ENCODE measurements at regions not wholly inside any gene's neighbourhood (a gene's known extent, or its start where the extent isn't known, plus 50 kb on each side); places are given as distances from the start of the nearest gene placed in this dataset.

DNA sequence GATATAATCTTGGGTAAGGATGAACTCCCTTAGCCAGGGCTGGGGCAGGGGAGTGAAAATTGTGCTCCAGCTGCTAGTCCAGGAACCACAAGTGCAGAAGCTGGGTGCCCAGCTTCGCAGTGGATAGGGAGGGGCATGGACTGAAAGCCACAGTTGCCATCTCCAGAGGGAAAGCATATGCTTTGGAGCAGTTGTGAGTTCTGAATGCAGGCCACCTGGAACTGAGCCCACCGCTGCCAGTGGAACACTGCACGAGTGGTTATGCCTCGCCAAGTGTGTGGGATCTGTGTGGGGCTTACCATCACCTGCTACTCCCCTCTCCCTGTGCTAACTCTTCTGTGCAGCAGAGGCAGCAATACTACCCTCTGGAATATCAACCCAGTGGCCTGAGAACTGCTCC, 158.4 kb upstream of the DPT start:
- Mint-ChIP-seq H3K36me3 (ENCODE audit: low read depth) (no peaks in the 10 kb centered on the region), H3K9me3 (no peaks in the 10 kb centered on the region), H3K4me3 (no peak overlapping the region), H3K4me1 (ENCODE audit: low read depth) (no peaks in the 10 kb centered on the region), H3K27me3 (no peaks in the 10 kb centered on the region), H3K27ac (no peak overlapping the region)
- no peaks in the 10 kb centered on the region for H3K9me3 ChIP-seq (ENCODE audit: control insufficient read depth in 1 of 2, insufficient read depth in 1 of 2, low read length in 2 of 2)
- H3K27me3 ChIP-seq (ENCODE audit: control insufficient read depth in 1 of 2, insufficient read depth in 2 of 2, low read length in 2 of 2), result peaks cover 0 to 5% of the 10 kb centered on the region in 2 experiments
- no peak overlapping the region for H3K27ac ChIP-seq (ENCODE audit: low read depth in 1 of 2, low read length in 2 of 2)
- ChIA-PET POLR2A (no interaction called here), CTCF (no interaction called here)
- H3K36me3 ChIP-seq (ENCODE audit: insufficient read depth, low read length), result no peaks in the 10 kb centered on the region
- H3K4me1 ChIP-seq (ENCODE audit: insufficient read depth, low read length), result no peaks in the 10 kb centered on the region
- no peak overlapping the region for H3K4me3 ChIP-seq (ENCODE audit: low read length)
- no peak for ATAC-seq (ENCODE audit: poor library complexity)
- DNase-seq, result no peak
- TF ChIP-seq, protein P1, sequence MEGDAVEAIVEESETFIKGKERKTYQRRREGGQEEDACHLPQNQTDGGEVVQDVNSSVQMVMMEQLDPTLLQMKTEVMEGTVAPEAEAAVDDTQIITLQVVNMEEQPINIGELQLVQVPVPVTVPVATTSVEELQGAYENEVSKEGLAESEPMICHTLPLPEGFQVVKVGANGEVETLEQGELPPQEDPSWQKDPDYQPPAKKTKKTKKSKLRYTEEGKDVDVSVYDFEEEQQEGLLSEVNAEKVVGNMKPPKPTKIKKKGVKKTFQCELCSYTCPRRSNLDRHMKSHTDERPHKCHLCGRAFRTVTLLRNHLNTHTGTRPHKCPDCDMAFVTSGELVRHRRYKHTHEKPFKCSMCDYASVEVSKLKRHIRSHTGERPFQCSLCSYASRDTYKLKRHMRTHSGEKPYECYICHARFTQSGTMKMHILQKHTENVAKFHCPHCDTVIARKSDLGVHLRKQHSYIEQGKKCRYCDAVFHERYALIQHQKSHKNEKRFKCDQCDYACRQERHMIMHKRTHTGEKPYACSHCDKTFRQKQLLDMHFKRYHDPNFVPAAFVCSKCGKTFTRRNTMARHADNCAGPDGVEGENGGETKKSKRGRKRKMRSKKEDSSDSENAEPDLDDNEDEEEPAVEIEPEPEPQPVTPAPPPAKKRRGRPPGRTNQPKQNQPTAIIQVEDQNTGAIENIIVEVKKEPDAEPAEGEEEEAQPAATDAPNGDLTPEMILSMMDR (IDR thresholded peaks at IDR 0.05), result no peak
- intact Hi-C loops (cut with DNase I, micrococcal nuclease), result no loop called here

DNA sequence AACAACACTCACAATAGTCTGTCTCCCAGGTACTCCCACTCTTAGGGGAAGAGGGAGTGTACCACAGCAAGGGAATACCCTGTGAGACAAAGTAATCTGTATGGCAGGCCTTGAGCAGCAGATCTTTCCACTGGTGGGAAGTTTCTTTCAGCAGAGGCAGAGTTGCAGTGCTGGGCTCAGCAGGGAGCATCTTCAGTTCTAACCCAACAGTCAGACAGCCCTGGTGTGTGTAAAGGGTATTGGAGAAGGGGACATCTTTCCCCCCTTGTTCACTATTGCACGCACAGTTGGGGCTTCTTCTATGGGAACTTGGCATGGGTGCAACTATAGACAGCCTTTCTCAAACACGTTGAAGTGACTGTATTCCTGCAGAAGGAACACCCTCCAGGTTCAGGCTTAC, 159.4 kb upstream of the DPT start:
- no peaks in the 10 kb centered on the region for H3K4me1 Mint-ChIP-seq (ENCODE audit: low read depth)
- H3K36me3 Mint-ChIP-seq (ENCODE audit: low read depth), result no peaks in the 10 kb centered on the region
- no peak for DNase-seq
- H3K27me3 ChIP-seq (ENCODE audit: control insufficient read depth in 1 of 2, insufficient read depth in 2 of 2, low read length in 2 of 2), result peaks cover 0 to 5% of the 10 kb centered on the region in 2 experiments
- no peak overlapping the region for H3K27ac ChIP-seq (ENCODE audit: low read depth in 1 of 2, low read length in 2 of 2)
- H3K27me3 Mint-ChIP-seq, result no peaks in the 10 kb centered on the region
- ChIA-PET POLR2A (no interaction called here), CTCF (no interaction called here)
- no peak overlapping the region for H3K4me3 ChIP-seq (ENCODE audit: low read length)
- no peaks in the 10 kb centered on the region for H3K9me3 Mint-ChIP-seq
- no peaks in the 10 kb centered on the region for H3K36me3 ChIP-seq (ENCODE audit: insufficient read depth, low read length)
- intact Hi-C loops (cut with DNase I, micrococcal nuclease), result no loop called here
- no peak for ATAC-seq (ENCODE audit: poor library complexity)
- H3K27ac Mint-ChIP-seq, result no peak overlapping the region
- no peaks in the 10 kb centered on the region for H3K4me1 ChIP-seq (ENCODE audit: insufficient read depth, low read length)
- H3K4me3 Mint-ChIP-seq, result no peak overlapping the region
- no peaks in the 10 kb centered on the region for H3K9me3 ChIP-seq (ENCODE audit: control insufficient read depth in 1 of 2, insufficient read depth in 1 of 2, low read length in 2 of 2)
- TF ChIP-seq, protein P1 (IDR thresholded peaks at IDR 0.05), result no peak

DNA sequence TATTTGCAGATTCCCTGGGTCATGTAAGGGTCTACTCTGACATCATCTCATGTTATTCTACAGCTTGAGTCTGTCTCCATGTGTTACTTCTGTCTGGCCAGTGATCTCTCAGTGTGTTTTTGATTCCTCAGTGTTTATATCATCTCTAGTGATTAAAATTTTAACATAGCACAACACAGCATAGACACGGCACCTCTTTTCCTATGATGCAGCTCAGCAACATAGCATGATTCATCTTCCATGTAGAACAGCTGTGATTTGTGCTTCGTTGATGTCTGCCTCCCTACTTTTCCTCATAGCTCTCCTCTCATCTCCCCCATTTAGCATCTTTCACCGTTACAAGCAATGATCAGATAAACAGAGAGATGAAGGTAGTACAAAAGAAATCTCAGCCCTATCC, 163.9 kb upstream of the DPT start:
- no peak for ATAC-seq (ENCODE audit: poor library complexity)
- H3K4me1 Mint-ChIP-seq (ENCODE audit: low read depth), result no peaks in the 10 kb centered on the region
- DNase-seq, result no peak
- ChIA-PET POLR2A (no interaction called here), CTCF (no interaction called here)
- TF ChIP-seq, protein P1 (IDR thresholded peaks at IDR 0.05), result no peak
- Histone ChIP-seq H3K4me3 (ENCODE audit: low read length) (no peak overlapping the region), H3K27me3 (ENCODE audit: control insufficient read depth in 1 of 2, insufficient read depth in 2 of 2, low read length in 2 of 2) (peaks cover 3 to 4% of the 10 kb centered on the region in 2 experiments), H3K27ac (ENCODE audit: low read depth in 1 of 2, low read length in 2 of 2) (no peak overlapping the region), H3K4me1 (ENCODE audit: insufficient read depth, low read length) (no peaks in the 10 kb centered on the region), H3K36me3 (ENCODE audit: insufficient read depth, low read length) (no peaks in the 10 kb centered on the region), H3K9me3 (ENCODE audit: control insufficient read depth in 1 of 2, insufficient read depth in 1 of 2, low read length in 2 of 2) (no peaks in the 10 kb centered on the region)
- H3K4me3 Mint-ChIP-seq, result no peak overlapping the region
- H3K9me3 Mint-ChIP-seq, result no peaks in the 10 kb centered on the region
- H3K27ac Mint-ChIP-seq, result no peak overlapping the region
- intact Hi-C loops (cut with DNase I, micrococcal nuclease), result no loop called here
- H3K27me3 Mint-ChIP-seq, result peaks cover 29% of the 10 kb centered on the region
- no peaks in the 10 kb centered on the region for H3K36me3 Mint-ChIP-seq (ENCODE audit: low read depth)
